Endothelial cell (in vitro differentiated cells): ENCODE measurements at regions not wholly inside any gene's neighbourhood (a gene's known extent, or its start where the extent isn't known, plus 50 kb on each side); places are given as distances from the start of the nearest gene placed in this dataset.

ENCODE experiments used
- DNase-seq: peaks from one replicate; pipeline ENCODE4 v3.0.0; 2021; ENCODE audit warnings: low spot score
- H3K27ac Mint-ChIP-seq: one replicate; pipeline ENCODE4 v1.8.0; 2021; ENCODE audit warnings: mixed read lengths, inconsistent platforms; ENCODE audit not compliant: unreplicated experiment
- H3K27me3 Mint-ChIP-seq: one replicate; pipeline ENCODE4 v1.8.0; 2021; ENCODE audit warnings: mild to moderate bottlenecking, moderate library complexity, mixed read lengths, inconsistent platforms; ENCODE audit not compliant: unreplicated experiment
- H3K36me3 Mint-ChIP-seq: one replicate; pipeline ENCODE4 v1.8.0; 2021; ENCODE audit warnings: mild to moderate bottlenecking, low read depth, mixed read lengths, inconsistent platforms; ENCODE audit not compliant: unreplicated experiment
- H3K4me1 Mint-ChIP-seq: one replicate; pipeline ENCODE4 v1.8.0; 2021; ENCODE audit warnings: mild to moderate bottlenecking, mixed read lengths, inconsistent platforms; ENCODE audit not compliant: unreplicated experiment
- H3K4me3 Mint-ChIP-seq: one replicate; pipeline ENCODE4 v1.8.0; 2021; ENCODE audit warnings: mild to moderate bottlenecking, mixed read lengths, inconsistent platforms; ENCODE audit not compliant: unreplicated experiment
- H3K9me3 Mint-ChIP-seq: one replicate; pipeline ENCODE4 v1.8.0; 2021; ENCODE audit warnings: mixed read lengths, inconsistent platforms; ENCODE audit not compliant: unreplicated experiment
- TF ChIP-seq, protein P1 (sequence below): fragments of 200-600 bp; sonication (generic); IDR thresholded peaks from one replicate; pipeline ENCODE4 v1.5.0; 2021; ENCODE audit warnings: antibody characterized with exemption; ENCODE audit not compliant: unreplicated experiment

- DNase-seq: no peak
- H3K9me3 Mint-ChIP-seq: no peaks in the 10 kb centered on the region
- H3K27me3 Mint-ChIP-seq: no peaks in the 10 kb centered on the region
- TF ChIP-seq, protein P1, sequence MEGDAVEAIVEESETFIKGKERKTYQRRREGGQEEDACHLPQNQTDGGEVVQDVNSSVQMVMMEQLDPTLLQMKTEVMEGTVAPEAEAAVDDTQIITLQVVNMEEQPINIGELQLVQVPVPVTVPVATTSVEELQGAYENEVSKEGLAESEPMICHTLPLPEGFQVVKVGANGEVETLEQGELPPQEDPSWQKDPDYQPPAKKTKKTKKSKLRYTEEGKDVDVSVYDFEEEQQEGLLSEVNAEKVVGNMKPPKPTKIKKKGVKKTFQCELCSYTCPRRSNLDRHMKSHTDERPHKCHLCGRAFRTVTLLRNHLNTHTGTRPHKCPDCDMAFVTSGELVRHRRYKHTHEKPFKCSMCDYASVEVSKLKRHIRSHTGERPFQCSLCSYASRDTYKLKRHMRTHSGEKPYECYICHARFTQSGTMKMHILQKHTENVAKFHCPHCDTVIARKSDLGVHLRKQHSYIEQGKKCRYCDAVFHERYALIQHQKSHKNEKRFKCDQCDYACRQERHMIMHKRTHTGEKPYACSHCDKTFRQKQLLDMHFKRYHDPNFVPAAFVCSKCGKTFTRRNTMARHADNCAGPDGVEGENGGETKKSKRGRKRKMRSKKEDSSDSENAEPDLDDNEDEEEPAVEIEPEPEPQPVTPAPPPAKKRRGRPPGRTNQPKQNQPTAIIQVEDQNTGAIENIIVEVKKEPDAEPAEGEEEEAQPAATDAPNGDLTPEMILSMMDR: no peak
- no peak overlapping the region for H3K27ac Mint-ChIP-seq
- H3K36me3 Mint-ChIP-seq: no peaks in the 10 kb centered on the region
- H3K4me3 Mint-ChIP-seq: no peak overlapping the region
- peaks cover 16% of the 10 kb centered on the region for H3K4me1 Mint-ChIP-seq
Measured at GRCh38 chr9:91061506-91061905, 259.9 kb downstream of the SYK start.

DNA sequence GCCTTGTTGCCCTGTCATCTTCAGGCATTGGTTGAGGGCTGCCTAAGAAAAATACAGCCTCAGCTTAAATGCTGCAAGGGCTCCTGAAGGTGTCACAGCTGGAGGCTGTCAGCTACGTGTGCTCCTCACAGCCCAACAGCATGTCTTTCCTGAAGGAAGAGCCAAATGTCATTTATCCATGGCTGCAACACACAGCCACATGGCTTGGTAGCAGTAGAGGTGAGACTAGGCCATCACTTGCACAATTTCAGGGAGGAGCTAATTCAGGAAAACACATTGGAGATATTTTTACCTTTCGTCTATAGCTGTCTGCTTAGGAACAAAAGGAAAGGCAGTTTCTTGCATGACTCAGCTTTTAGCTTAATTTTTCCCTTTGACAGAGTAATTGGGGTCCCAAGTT is 260.7 kb downstream of the SYK start:
- no peak overlapping the region for H3K27ac Mint-ChIP-seq
- H3K4me1 Mint-ChIP-seq: peaks cover 15% of the 10 kb centered on the region
- TF ChIP-seq, protein P1: no peak
- no peaks in the 10 kb centered on the region for H3K9me3 Mint-ChIP-seq
- no peaks in the 10 kb centered on the region for H3K27me3 Mint-ChIP-seq
- H3K4me3 Mint-ChIP-seq: no peak overlapping the region
- no peak for DNase-seq
- H3K36me3 Mint-ChIP-seq: no peaks in the 10 kb centered on the region

DNA sequence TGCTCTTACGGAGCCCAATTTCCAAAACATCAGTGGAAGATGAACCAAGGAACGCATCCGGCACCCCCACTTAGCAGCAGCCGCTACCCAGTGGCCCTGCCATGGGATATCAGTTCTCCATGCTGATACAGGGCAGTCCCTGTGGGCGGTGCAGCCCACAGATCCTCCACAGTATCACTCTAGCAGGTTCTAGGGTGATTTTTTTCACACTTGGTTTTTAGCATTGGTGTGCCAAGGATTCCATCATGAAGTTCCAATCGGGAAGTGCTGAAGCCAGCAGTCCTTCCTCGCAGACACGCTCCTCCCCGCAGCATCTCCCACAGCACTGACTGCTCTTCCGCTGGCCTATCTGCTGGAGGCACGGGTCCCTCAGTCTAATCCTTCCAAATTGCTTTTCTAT is 261.9 kb downstream of the SYK start:
- TF ChIP-seq, protein P1: no peak
- Mint-ChIP-seq H3K9me3 (no peaks in the 10 kb centered on the region), H3K27me3 (no peaks in the 10 kb centered on the region), H3K4me3 (no peak overlapping the region), H3K27ac (no peak overlapping the region), H3K4me1 (peaks cover 14% of the 10 kb centered on the region), H3K36me3 (no peaks in the 10 kb centered on the region)
- DNase-seq: no peak

DNA sequence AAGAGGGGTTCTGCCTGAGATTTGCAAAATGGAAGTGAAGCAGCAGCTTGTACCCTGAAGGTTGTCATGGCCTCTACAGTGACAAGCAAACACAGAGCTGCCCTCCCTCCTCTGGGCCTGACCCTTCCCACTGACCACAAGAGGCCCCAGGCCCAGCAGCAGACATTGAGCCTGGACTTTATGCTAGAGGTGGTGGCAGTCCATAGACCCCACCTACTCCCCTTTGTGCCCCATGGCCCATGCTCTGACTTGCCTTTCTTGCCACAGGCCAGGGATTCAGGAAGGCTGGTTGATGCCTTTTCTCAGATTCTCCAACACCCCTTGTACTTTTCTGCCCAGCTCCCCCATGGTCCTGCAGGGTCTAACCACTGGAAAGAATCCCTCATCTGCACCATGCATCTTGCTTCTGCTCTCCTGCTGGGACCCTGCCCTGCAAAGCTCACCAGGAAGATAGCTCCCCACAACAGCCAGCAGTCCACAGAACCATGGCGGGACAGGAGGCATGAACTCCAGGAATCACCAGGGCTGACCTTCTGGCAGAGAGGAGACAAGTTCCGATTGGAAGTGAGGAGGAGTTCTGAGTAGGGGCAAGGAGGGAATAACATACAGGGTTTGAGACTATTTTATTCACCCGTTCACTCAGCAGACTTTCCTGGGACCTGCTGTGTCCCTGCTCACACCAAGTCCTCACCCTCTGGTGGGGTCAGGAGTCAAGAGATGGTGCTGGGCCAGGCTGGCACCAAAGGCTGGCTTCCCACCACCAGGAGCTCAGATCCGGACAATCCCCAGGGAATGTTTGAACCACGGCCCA is 263.8 kb downstream of the SYK start:
- no peak overlapping the region for H3K27ac Mint-ChIP-seq
- DNase-seq: no peak
- H3K27me3 Mint-ChIP-seq: no peaks in the 10 kb centered on the region
- TF ChIP-seq, protein P1: no peak
- peaks cover 12% of the 10 kb centered on the region for H3K4me1 Mint-ChIP-seq
- H3K9me3 Mint-ChIP-seq: no peaks in the 10 kb centered on the region
- no peaks in the 10 kb centered on the region for H3K36me3 Mint-ChIP-seq
- H3K4me3 Mint-ChIP-seq: no peak overlapping the region

DNA sequence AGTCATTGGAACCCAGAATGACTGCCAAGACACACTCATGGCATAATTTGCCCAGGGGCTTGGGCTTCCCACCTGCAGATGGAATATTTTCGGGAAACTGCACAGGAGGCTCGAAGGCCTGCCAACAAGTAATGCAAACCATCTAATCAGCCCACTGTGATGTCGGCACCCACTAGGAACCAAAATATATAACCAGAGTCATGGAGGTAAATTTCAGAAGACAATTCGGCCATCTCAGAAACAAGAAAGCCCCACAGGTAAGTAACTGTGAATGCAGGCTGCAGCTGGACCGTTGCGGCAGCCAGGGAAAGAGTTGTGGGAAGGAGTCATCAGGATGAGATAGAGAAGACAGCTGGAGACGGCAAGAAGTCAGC is 264.4 kb downstream of the SYK start:
- Mint-ChIP-seq H3K27me3 (no peaks in the 10 kb centered on the region), H3K9me3 (no peaks in the 10 kb centered on the region), H3K27ac (no peak overlapping the region), H3K36me3 (no peaks in the 10 kb centered on the region), H3K4me3 (no peak overlapping the region), H3K4me1 (peaks cover 6% of the 10 kb centered on the region)
- DNase-seq: no peak
- TF ChIP-seq, protein P1: no peak
